ENCODE measurements at regions not wholly inside any gene's neighbourhood (a gene's known extent, or its start where the extent isn't known, plus 50 kb on each side); places are given as distances from the start of the nearest gene placed in this dataset.

GRCh38 chr22:48894804-48895250, 932.8 kb downstream of the BRD1 start:
- DNase-seq: no peak

DNA sequence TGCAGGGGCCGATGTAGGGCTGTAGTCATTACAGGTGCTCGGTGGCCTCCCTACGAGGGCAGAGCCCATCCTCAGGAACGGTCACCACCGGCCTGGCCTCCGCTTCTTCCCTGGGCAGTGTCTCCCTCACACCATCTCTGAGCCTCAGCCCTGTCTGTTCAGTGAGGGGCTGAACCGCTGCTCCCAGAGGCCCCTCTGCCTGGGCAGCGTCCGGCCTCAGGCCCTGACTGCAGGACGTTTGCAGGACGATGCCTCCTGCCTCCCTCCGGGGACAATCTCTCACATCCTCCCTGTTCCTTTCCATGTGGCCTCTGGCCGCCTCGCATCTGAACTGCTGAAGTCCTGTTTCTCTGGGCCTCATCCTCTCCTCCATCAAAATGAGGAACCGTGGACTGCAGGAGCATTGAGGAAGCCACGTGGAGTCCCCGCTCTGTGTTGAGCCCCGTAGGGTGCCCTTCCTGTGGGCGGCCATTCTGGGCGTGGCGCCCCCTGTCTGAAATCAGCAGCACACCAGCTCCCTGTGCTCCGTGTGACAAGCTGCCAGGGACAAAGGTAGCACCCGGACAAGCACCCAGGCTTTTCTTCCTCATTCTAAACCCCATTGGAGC, 933.5 kb downstream of the BRD1 start:
- DNase-seq: no peak

DNA sequence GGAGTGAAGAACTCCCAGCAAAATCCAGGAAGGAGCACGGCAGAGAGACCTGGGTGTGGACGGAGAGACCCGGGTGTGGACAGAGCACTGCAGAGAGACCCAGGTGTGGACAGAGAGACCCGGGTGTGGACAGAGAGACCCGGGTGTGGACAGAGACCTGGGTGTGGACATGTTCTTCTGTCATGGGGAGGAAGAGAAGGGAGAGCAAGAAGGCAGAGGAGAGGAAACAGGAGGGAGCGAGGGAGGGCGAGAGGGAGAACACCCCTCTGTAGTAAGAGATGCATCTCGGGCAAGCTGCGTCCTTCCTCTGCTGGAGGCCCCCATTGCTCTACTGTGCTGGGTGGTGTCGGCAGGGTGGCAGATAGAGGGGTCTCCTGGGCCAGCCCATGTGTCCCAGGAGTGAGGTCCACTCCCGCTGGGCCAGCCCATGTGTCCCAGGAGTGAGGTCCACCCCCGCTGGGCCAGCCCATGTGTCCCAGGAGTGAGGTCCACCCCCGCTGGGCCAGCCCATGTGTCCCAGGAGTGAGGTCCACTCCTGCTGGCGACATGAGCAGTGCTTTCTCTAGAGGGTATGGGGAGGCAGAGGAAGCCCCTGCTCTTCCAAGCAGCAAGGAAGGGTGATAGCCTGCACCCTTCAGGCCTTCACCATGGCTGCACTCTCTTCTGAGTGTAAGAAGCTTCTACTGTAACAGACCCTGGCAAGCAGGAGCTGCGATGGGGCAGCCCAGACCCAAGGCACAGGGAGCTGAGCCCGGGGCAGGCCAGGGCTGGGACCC, 934.2 kb downstream of the BRD1 start:
- no peak for DNase-seq

- no peak for DNase-seq
Measured at GRCh38 chr22:48892578-48893287, 934.9 kb downstream of the BRD1 start.

DNA sequence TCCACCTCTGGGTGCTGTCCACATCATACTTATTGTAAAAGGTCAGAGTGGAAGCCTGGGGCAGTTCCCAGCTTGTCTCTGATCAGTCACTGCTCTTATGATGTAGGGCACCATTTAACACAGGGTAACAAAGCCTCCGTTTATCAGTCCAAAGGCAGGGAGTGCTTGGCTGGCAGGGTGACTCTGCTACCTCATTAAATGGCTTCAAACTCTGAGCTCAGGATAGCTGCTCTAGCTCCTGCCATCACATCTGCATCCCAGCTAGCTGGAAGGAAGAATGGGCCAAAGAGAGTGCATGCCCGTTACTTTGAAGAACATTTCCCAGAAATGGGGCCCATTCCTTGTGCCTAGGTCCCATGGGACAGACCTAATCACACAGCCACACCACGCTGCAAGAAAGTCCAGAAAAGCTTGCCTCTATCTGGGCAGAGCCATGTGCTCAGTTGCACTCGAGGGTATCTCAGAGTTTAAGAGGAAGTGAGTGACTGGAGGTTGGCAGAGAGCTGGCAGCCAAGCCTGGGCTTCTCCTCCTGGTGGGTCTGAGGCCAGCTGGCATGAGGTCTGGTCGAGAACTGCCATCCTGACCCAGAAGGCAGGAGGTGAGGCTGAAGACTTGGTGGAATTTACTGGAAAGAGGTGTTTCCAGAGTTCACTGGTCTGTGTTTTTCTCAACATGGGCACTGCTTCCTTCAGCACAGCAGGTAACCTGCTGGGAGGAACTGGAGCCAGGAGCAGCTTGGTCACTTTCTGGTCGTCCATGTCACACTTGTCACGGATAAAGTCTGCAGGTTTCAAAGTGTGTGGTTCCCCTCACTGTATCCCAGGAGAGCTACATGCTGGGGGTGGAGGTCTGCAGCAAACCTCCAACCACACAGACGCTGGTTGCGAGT, 935.7 kb downstream of the BRD1 start:
- no peak for DNase-seq

GRCh38 chr22:48890693-48891554, 936.7 kb downstream of the BRD1 start:
- DNase-seq: no peak

- DNase-seq: no peak
Measured at GRCh38 chr22:48889887-48890692, 937.6 kb downstream of the BRD1 start.

GRCh38 chr22:48889209-48889830, 938.4 kb downstream of the BRD1 start:
- no peak for DNase-seq

GRCh38 chr22:48888466-48889208, 939.0 kb downstream of the BRD1 start:
- no peak for DNase-seq

DNA sequence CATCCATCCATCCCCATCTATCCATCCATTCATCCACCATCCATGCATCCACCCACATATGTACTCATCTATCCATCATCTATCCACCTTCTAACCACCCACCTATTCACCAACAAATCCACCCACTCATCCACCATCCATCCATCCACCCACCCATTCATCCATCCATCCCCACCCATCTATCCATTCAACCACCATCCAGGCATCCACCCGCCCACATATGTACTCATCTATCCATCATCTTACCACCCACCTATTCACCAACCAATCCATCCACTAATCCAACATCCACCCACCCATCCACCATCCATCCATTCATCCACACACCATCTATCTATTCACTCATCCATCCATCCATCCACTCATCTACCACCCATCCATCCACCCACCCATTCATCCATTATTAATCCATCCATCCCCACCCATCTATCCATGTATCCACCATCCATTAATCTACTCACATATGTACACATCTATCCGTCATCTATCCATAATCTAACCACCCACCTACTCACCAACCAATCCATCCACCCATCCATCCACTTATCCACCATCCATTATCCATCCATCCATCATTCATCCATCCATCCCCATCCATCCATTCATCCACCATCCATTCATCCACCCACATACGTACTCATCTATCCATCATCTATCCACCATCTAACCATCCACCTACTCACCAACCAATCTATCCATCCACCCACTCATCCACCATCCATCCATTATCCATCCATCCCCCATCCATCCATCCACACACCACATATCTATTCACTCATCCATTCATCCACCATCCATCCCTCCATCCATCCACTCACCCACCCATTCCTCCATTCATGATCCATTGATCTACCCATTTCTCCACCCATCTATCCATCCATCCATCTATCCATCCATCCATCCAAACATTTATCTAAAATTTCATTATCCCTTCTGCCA, 940.0 kb downstream of the BRD1 start:
- DNase-seq: no peak

DNA sequence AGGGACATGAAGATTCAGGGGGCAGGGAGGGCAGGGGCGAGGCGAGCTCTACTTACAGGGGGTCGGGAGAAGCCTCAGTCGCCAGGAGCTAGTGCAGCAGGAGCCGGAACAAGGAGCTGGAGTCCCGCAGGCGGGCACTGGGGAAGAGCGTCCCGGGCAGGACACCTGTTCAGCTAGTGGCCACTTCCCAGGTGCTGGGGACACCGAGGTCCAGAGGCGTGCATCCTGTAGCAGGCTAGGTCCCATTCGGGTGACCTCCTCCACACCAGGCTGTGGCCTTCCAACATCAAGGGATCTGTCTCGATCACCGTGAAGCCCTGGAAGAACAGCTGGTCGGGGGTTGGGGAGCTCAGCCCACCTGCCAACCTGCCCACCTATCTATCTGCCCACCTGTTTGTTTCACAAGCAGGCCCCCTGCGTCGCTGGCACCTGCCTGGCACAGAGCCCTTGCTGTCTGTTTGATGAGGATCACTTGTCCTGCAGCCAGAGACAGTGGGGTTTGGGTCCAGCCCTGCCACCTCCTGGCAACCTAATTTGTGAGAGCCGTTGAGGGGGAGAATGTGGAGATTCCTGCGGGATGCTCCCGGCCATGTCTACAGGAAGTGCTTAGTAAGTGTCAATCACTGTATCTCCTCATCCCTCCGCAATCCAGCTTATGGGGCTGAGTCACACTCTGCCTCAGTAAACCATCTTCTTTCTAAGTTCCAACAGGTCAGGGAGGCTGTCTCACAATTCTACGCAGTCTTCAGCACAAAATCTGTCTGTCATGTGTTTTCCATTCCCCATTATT, 940.9 kb downstream of the BRD1 start:
- no peak for DNase-seq

- no peak for DNase-seq
Measured at GRCh38 chr22:48885919-48886305, 941.8 kb downstream of the BRD1 start.

- DNase-seq: no peak
Measured at GRCh38 chr22:48885271-48885918, 942.3 kb downstream of the BRD1 start.

- no peak for DNase-seq
Measured at GRCh38 chr22:48884786-48885185, 942.9 kb downstream of the BRD1 start.

DNA sequence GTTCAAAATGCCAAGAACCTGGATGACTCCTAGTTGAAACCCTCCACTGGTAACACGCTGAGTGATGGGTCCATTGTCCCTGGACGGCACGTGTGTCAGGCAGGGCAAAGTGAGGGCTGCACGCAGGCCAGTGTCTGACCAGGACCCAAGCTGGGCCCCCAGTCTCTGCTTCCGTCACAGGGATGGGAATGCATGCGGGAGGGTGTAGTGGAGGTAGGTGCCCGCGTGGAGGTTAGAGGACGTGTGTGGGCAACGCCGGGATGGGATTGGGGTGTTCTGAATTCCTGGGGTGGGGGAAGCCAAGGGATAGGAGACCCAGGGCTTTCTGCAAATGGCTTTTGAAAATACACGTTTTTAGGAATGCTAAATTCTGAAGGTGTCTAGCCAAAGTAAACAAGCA, 943.3 kb downstream of the BRD1 start:
- DNase-seq: no peak

GRCh38 chr22:48883211-48883960, 944.3 kb downstream of the BRD1 start:
- no peak for DNase-seq
